ENCODE measurements at regions not wholly inside any gene's neighbourhood (a gene's known extent, or its start where the extent isn't known, plus 50 kb on each side); places are given as distances from the start of the nearest gene placed in this dataset.
A peak's percentile ranks its signal among the peaks of the same experiment; 100 is the strongest.
"Not testable (repeated sequence)": the region's sequence is repeated elsewhere in the genome, so short reads cannot be mapped to it uniquely, and the experiment has no call there.

GRCh38 chr11:101741061-101741460 lies 157.3 kb upstream of the TRPC6 start:
- no peak for FAIRE-seq

GRCh38 chr11:101738452-101738851 lies 154.6 kb upstream of the TRPC6 start:
- FAIRE-seq: no peak

- peak; percentile 23 for FAIRE-seq
Measured at GRCh38 chr11:101729406-101730078, 145.7 kb upstream of the TRPC6 start.

- FAIRE-seq: no peak
Measured at GRCh38 chr11:101727451-101727850, 143.6 kb upstream of the TRPC6 start.

GRCh38 chr11:101726988-101727387 lies 143.2 kb upstream of the TRPC6 start:
- peak; percentile 98 for FAIRE-seq

- FAIRE-seq: no peak
Measured at GRCh38 chr11:101723371-101723770, 139.6 kb upstream of the TRPC6 start.

- FAIRE-seq: no peak
Measured at GRCh38 chr11:101721270-101721669, 137.5 kb upstream of the TRPC6 start.

GRCh38 chr11:101718402-101718801 lies 134.6 kb upstream of the TRPC6 start:
- FAIRE-seq: no peak

GRCh38 chr11:101717619-101718018 lies 133.8 kb upstream of the TRPC6 start:
- no peak for FAIRE-seq

GRCh38 chr11:101715281-101715680 lies 131.5 kb upstream of the TRPC6 start:
- no peak for FAIRE-seq

GRCh38 chr11:101707477-101707876 lies 123.7 kb upstream of the TRPC6 start:
- FAIRE-seq: no peak

- peak; percentile 91 for FAIRE-seq
Measured at GRCh38 chr11:101706541-101706940, 122.7 kb upstream of the TRPC6 start.

GRCh38 chr11:101705972-101706371 lies 122.2 kb upstream of the TRPC6 start:
- no peak for FAIRE-seq

GRCh38 chr11:101694869-101695268 lies 111.1 kb upstream of the TRPC6 start:
- not testable (repeated sequence) for FAIRE-seq

- FAIRE-seq: no peak
Measured at GRCh38 chr11:101692980-101693379, 109.2 kb upstream of the TRPC6 start.

- peak; percentile 48 for FAIRE-seq
Measured at GRCh38 chr11:101686514-101686913, 102.7 kb upstream of the TRPC6 start.

- FAIRE-seq: no peak
Measured at GRCh38 chr11:101668236-101668635, 84.4 kb upstream of the TRPC6 start.

GRCh38 chr11:101666916-101667315 lies 83.1 kb upstream of the TRPC6 start:
- no peak for FAIRE-seq

GRCh38 chr11:101661559-101661958 lies 77.8 kb upstream of the TRPC6 start:
- no peak for FAIRE-seq

Data from endometrium (tissue), 2 donors.